Loucy (cell line): ENCODE measurements at regions not wholly inside any gene's neighbourhood (a gene's known extent, or its start where the extent isn't known, plus 50 kb on each side); places are given as distances from the start of the nearest gene placed in this dataset.

Experiments used
- CTCF ChIP-seq: fragments of 200-600 bp; sonication (generic); conservative IDR thresholded peaks from 2 replicates; pipeline ENCODE4 v1.5.1; 2014; ENCODE audit warnings: mild to moderate bottlenecking, antibody characterized with exemption, low read length
- EZH2phosphoT487 ChIP-seq: fragments of 200-600 bp; IDR thresholded peaks from 2 replicates; pipeline ENCODE4 v1.6.1; 2018; ENCODE audit warnings: antibody characterized with exemption, mild to moderate bottlenecking, moderate library complexity, borderline replicate concordance

- TF ChIP-seq CTCF (no peak), EZH2phosphoT487 (no peak)
Observed at GRCh38 chr13:40330950-40331349, 335.5 kb downstream of the FOXO1 start.
